ENCODE measurements at regions not wholly inside any gene's neighbourhood (a gene's known extent, or its start where the extent isn't known, plus 50 kb on each side); places are given as distances from the start of the nearest gene placed in this dataset.

GRCh38 chr11:28512143-28512756, 404.1 kb downstream of the METTL15 start:
- no peak for DNase-seq (ENCODE audit: low read depth)
- TF ChIP-seq CTCF (IDR thresholded peaks at IDR 0.05; ENCODE audit: control insufficient read depth, insufficient read depth, low read depth, low read length, missing control alignments), result no peak
- H3K4me3 ChIP-seq (ENCODE audit: control insufficient read depth, low read depth, low read length), result no peak overlapping the region

GRCh38 chr11:28505232-28505631, 397.0 kb downstream of the METTL15 start:
- no peak overlapping the region for H3K4me3 ChIP-seq (ENCODE audit: control insufficient read depth, low read depth, low read length)
- TF ChIP-seq CTCF (IDR thresholded peaks at IDR 0.05; ENCODE audit: control insufficient read depth, insufficient read depth, low read depth, low read length, missing control alignments), result no peak
- DNase-seq (ENCODE audit: low read depth), result no peak

- no peak for TF ChIP-seq CTCF (IDR thresholded peaks at IDR 0.05; ENCODE audit: control insufficient read depth, insufficient read depth, low read depth, low read length, missing control alignments)
- no peak for DNase-seq (ENCODE audit: low read depth)
- H3K4me3 ChIP-seq (ENCODE audit: control insufficient read depth, low read depth, low read length), result no peak overlapping the region
These were observed 396.4 kb downstream of the METTL15 start for GRCh38 chr11:28504555-28505110.

- no peak for DNase-seq (ENCODE audit: low read depth)
- no peak for TF ChIP-seq CTCF (IDR thresholded peaks at IDR 0.05; ENCODE audit: control insufficient read depth, insufficient read depth, low read depth, low read length, missing control alignments)
- no peak overlapping the region for H3K4me3 ChIP-seq (ENCODE audit: control insufficient read depth, low read depth, low read length)
These were observed 387.1 kb downstream of the METTL15 start for GRCh38 chr11:28495333-28495732.

GRCh38 chr11:28491431-28491830, 383.2 kb downstream of the METTL15 start:
- H3K4me3 ChIP-seq (ENCODE audit: control insufficient read depth, low read depth, low read length), result no peak overlapping the region
- TF ChIP-seq CTCF (IDR thresholded peaks at IDR 0.05; ENCODE audit: control insufficient read depth, insufficient read depth, low read depth, low read length, missing control alignments), result no peak
- no peak for DNase-seq (ENCODE audit: low read depth)

- DNase-seq (ENCODE audit: low read depth), result no peak
- no peak overlapping the region for H3K4me3 ChIP-seq (ENCODE audit: control insufficient read depth, low read depth, low read length)
- no peak for TF ChIP-seq CTCF (IDR thresholded peaks at IDR 0.05; ENCODE audit: control insufficient read depth, insufficient read depth, low read depth, low read length, missing control alignments)
These were observed 382.7 kb downstream of the METTL15 start for GRCh38 chr11:28490773-28491382.
